ENCODE measurements at regions not wholly inside any gene's neighbourhood (a gene's known extent, or its start where the extent isn't known, plus 50 kb on each side); places are given as distances from the start of the nearest gene placed in this dataset.

GRCh38 chr5:145157841-145158240, 677.3 kb downstream of the PRELID2 start:
- ChIA-PET CTCF (no interaction called here), POLR2A (no interaction called here)
- intact Hi-C loops (cut with micrococcal nuclease; ENCODE audit: unreplicated experiment): no loop called here
- Histone ChIP-seq H3K4me1 (peaks cover 8% of the 10 kb centered on the region; the same call in 1 of the 2 replicates), H3K9me3 (no peaks in the 10 kb centered on the region), H3K27me3 (replicated peaks; ENCODE audit: control insufficient read depth, insufficient read depth, low read length) (no peaks in the 10 kb centered on the region), H3K4me3 (ENCODE audit: low read depth, low read length) (no peak overlapping the region), H3K36me3 (ENCODE audit: control insufficient read depth, insufficient read depth, low read length) (no peaks in the 10 kb centered on the region)
- no peak for TF ChIP-seq CTCF (IDR thresholded peaks at IDR 0.05; ENCODE audit: insufficient read depth in 1 of 2, low read depth in 1 of 2, low read length in 1 of 2, severe bottlenecking in 1 of 2, unreplicated experiment in 1 of 2)
- H3K4me1 Mint-ChIP-seq (ENCODE audit: low read depth, unreplicated experiment): no peaks in the 10 kb centered on the region
- no peaks in the 10 kb centered on the region for H3K36me3 Mint-ChIP-seq (ENCODE audit: insufficient read depth, unreplicated experiment)
- H3K27ac Mint-ChIP-seq (ENCODE audit: unreplicated experiment): no peak overlapping the region
- DNase-seq: no peak
- BruUV-seq (replicated peaks): no TSS peak
- H3K9me3 Mint-ChIP-seq (ENCODE audit: unreplicated experiment): no peaks in the 10 kb centered on the region
- H3K27me3 Mint-ChIP-seq (ENCODE audit: insufficient read depth, unreplicated experiment): no peaks in the 10 kb centered on the region
- H3K4me3 Mint-ChIP-seq (ENCODE audit: unreplicated experiment): no peak overlapping the region

GRCh38 chr5:145141534-145141933, 693.6 kb downstream of the PRELID2 start:
- Histone ChIP-seq H3K4me1 (no peaks in the 10 kb centered on the region), H3K36me3 (ENCODE audit: control insufficient read depth, insufficient read depth, low read length) (no peaks in the 10 kb centered on the region), H3K27me3 (replicated peaks; ENCODE audit: control insufficient read depth, insufficient read depth, low read length) (no peaks in the 10 kb centered on the region), H3K9me3 (no peaks in the 10 kb centered on the region), H3K4me3 (ENCODE audit: low read depth, low read length) (no peak overlapping the region)
- TF ChIP-seq CTCF (IDR thresholded peaks at IDR 0.05; ENCODE audit: insufficient read depth in 1 of 2, low read depth in 1 of 2, low read length in 1 of 2, severe bottlenecking in 1 of 2, unreplicated experiment in 1 of 2): no peak
- H3K27ac Mint-ChIP-seq (ENCODE audit: unreplicated experiment): no peak overlapping the region
- no peaks in the 10 kb centered on the region for H3K36me3 Mint-ChIP-seq (ENCODE audit: insufficient read depth, unreplicated experiment)
- intact Hi-C loops (cut with micrococcal nuclease; ENCODE audit: unreplicated experiment): no loop called here
- no peaks in the 10 kb centered on the region for H3K9me3 Mint-ChIP-seq (ENCODE audit: unreplicated experiment)
- DNase-seq: no peak
- H3K4me1 Mint-ChIP-seq (ENCODE audit: low read depth, unreplicated experiment): no peaks in the 10 kb centered on the region
- CTCF ChIA-PET: no interaction called here
- H3K27me3 Mint-ChIP-seq (ENCODE audit: insufficient read depth, unreplicated experiment): peaks cover 4% of the 10 kb centered on the region
- POLR2A ChIA-PET: no interaction called here
- H3K4me3 Mint-ChIP-seq (ENCODE audit: unreplicated experiment): no peak overlapping the region
- no TSS peak for BruUV-seq (replicated peaks)

- Histone ChIP-seq H3K36me3 (ENCODE audit: control insufficient read depth, insufficient read depth, low read length) (no peaks in the 10 kb centered on the region), H3K27me3 (replicated peaks; ENCODE audit: control insufficient read depth, insufficient read depth, low read length) (no peaks in the 10 kb centered on the region), H3K9me3 (no peaks in the 10 kb centered on the region), H3K4me1 (no peaks in the 10 kb centered on the region), H3K4me3 (ENCODE audit: low read depth, low read length) (no peak overlapping the region)
- POLR2A ChIA-PET: no interaction called here
- no peaks in the 10 kb centered on the region for H3K36me3 Mint-ChIP-seq (ENCODE audit: insufficient read depth, unreplicated experiment)
- peaks cover 1% of the 10 kb centered on the region for H3K27me3 Mint-ChIP-seq (ENCODE audit: insufficient read depth, unreplicated experiment)
- no peak for DNase-seq
- H3K4me1 Mint-ChIP-seq (ENCODE audit: low read depth, unreplicated experiment): no peaks in the 10 kb centered on the region
- CTCF ChIA-PET: no interaction called here
- TF ChIP-seq CTCF (IDR thresholded peaks at IDR 0.05; ENCODE audit: insufficient read depth in 1 of 2, low read depth in 1 of 2, low read length in 1 of 2, severe bottlenecking in 1 of 2, unreplicated experiment in 1 of 2): no peak
- intact Hi-C loops (cut with micrococcal nuclease; ENCODE audit: unreplicated experiment): no loop called here
- no peaks in the 10 kb centered on the region for H3K9me3 Mint-ChIP-seq (ENCODE audit: unreplicated experiment)
- BruUV-seq (replicated peaks): no TSS peak
- no peak overlapping the region for H3K27ac Mint-ChIP-seq (ENCODE audit: unreplicated experiment)
- no peak overlapping the region for H3K4me3 Mint-ChIP-seq (ENCODE audit: unreplicated experiment)
These were observed 704.1 kb downstream of the PRELID2 start for GRCh38 chr5:145130996-145131395.
